K562 (cell line): ENCODE measurements at regions not wholly inside any gene's neighbourhood (a gene's known extent, or its start where the extent isn't known, plus 50 kb on each side); places are given as distances from the start of the nearest gene placed in this dataset.

ENCODE experiments used
- CEBPZ ChIP-seq: fragments of 150-350 bp; IDR thresholded peaks from 2 replicates; pipeline ENCODE4 v1.6.1; 2014; ENCODE audit warnings: low read depth, mild to moderate bottlenecking, low read length, borderline replicate concordance
- CREB5 ChIP-seq: fragments of 250-450 bp; sonication (Bioruptor Pico); IDR thresholded peaks from 2 replicates; pipeline ENCODE4 v1.5.0; 2020; ENCODE audit warnings: mild to moderate bottlenecking
- HNRNPL ChIP-seq: fragments of 200-400 bp; formaldehyde crosslinking; IDR thresholded peaks from 2 replicates; pipeline ENCODE4 v1.6.1; 2017; ENCODE audit warnings: low read depth, mild to moderate bottlenecking, low read length
- LEF1 ChIP-seq: fragments of 450-650 bp; IDR thresholded peaks from 2 replicates; pipeline ENCODE4 v1.6.1; 2016; ENCODE audit warnings: mild to moderate bottlenecking
- MLLT1 ChIP-seq, 2 experiments: fragments of 450-650 bp; IDR thresholded peaks; 2 replicates each; pipeline ENCODE4 v1.6.1; 2016
- MXD1 ChIP-seq: fragments of 250-450 bp; sonication (Bioruptor Pico); IDR thresholded peaks from 2 replicates; pipeline ENCODE4 v1.8.0; 2021; ENCODE audit warnings: borderline replicate concordance, mild to moderate bottlenecking, moderate library complexity; ENCODE audit not compliant: poor library complexity, severe bottlenecking
- NFIX ChIP-seq: fragments of 250-450 bp; sonication (Bioruptor Pico); IDR thresholded peaks from 2 replicates; pipeline ENCODE4 v1.4.0; 2020; ENCODE audit warnings: low read depth, mild to moderate bottlenecking, moderate library complexity
- PML ChIP-seq: IDR thresholded peaks from 2 replicates; pipeline ENCODE4 v1.6.1; 2012; ENCODE audit warnings: low read length, inconsistent platforms
- XRCC4 ChIP-seq: IDR thresholded peaks from one replicate; pipeline ENCODE4 v1.6.1; 2011; ENCODE audit not compliant: insufficient read depth, insufficient read length; ENCODE audit errors: extremely low read depth
- XRCC5 ChIP-seq: fragments of 200-400 bp; formaldehyde crosslinking; IDR thresholded peaks from 2 replicates; pipeline ENCODE4 v1.6.1; 2017; ENCODE audit warnings: low read depth, mild to moderate bottlenecking, low read length
- ZC3H8 ChIP-seq: fragments of 450-650 bp; IDR thresholded peaks from 2 replicates; pipeline ENCODE4 v1.6.1; 2017
- ZKSCAN1 ChIP-seq: fragments of 150-350 bp; IDR thresholded peaks from 2 replicates; pipeline ENCODE4 v1.6.1; 2016; ENCODE audit warnings: low read depth, low read length
- ZNF282 ChIP-seq: sonication (generic); formaldehyde crosslinking; IDR thresholded peaks from 2 replicates; pipeline ENCODE4 v1.8.1; 2023; ENCODE audit warnings: missing genetic modification reagents
- ZNF699 ChIP-seq: fragments of 250-450 bp; sonication (Bioruptor Pico); IDR thresholded peaks from 2 replicates; pipeline ENCODE4 v1.8.0; 2021; ENCODE audit warnings: mild to moderate bottlenecking, moderate library complexity; ENCODE audit not compliant: insufficient replicate concordance
- ZNF740 ChIP-seq, 3 experiments: fragments of 200-800 bp in 1 of 3; sonication (Bioruptor generic) in 1 of 3; sonication (generic) in 1 of 3; formaldehyde crosslinking in 1 of 3; IDR thresholded peaks; 2 replicates each; pipeline versions ENCODE4 v1.6.1 to v1.8.0; 2016 to 2022; ENCODE audit warnings: mild to moderate bottlenecking in 2 of 3, missing compliant biosample characterization in 2 of 3, missing genetic modification characterization in 2 of 3, missing genetic modification reagents in 1 of 3

GRCh38 chr6:28771401-28772267 lies 152.2 kb downstream of the TRIM27 start (continued):
- TF ChIP-seq CEBPZ (no peak), HNRNPL (no peak), ZNF740 (CRISPR knock-in tag; IDR thresholded peaks at IDR 0.05) (no peak), ZNF740 (tag; IDR thresholded peaks at IDR 0.05) (no peak), XRCC4 (no peak), NFIX (no peak), LEF1 (no peak), ZC3H8 (no peak), ZNF699 (CRISPR knock-in tag) (no peak), ZKSCAN1 (no peak), PML (no peak), XRCC5 (peak; percentile 61; the same call in 1 of the 2 replicates), CREB5 (no peak), MLLT1 (IDR thresholded peaks at IDR 0.05) (peak in 1 of 2 experiments; percentile 48; a peak in 1 of 4 replicates), ZNF282 (no peak), MXD1 (no peak)
